ENCODE measurements at regions not wholly inside any gene's neighbourhood (a gene's known extent, or its start where the extent isn't known, plus 50 kb on each side); places are given as distances from the start of the nearest gene placed in this dataset.

DNA sequence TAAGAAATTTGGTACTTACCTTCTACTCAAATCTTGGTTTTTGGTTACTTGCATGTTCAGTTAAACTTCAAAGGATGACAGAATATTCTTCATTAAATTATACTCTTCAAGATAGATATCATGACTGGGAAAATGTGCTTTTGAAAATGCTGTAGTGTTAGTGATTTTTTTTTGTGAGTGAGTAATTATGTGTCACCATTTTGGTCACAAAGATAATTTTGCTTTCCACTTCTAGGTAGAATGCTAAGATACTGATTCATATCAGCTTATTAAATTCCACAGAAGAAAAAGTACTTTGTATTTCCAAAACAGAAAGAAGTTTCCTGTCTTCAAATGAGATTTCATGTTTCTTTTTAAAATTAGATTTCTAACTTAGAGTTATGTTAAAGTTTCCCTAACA is 61.2 kb downstream of the ATXN7L3B start:
- TF ChIP-seq POLR2AphosphoS5 (IDR thresholded peaks at IDR 0.05) (no peak), POLR2A (IDR thresholded peaks at IDR 0.05) (no peak)
- TF ChIP-seq, protein P1, sequence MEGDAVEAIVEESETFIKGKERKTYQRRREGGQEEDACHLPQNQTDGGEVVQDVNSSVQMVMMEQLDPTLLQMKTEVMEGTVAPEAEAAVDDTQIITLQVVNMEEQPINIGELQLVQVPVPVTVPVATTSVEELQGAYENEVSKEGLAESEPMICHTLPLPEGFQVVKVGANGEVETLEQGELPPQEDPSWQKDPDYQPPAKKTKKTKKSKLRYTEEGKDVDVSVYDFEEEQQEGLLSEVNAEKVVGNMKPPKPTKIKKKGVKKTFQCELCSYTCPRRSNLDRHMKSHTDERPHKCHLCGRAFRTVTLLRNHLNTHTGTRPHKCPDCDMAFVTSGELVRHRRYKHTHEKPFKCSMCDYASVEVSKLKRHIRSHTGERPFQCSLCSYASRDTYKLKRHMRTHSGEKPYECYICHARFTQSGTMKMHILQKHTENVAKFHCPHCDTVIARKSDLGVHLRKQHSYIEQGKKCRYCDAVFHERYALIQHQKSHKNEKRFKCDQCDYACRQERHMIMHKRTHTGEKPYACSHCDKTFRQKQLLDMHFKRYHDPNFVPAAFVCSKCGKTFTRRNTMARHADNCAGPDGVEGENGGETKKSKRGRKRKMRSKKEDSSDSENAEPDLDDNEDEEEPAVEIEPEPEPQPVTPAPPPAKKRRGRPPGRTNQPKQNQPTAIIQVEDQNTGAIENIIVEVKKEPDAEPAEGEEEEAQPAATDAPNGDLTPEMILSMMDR (IDR thresholded peaks at IDR 0.05) = no peak
